ENCODE measurements at regions not wholly inside any gene's neighbourhood (a gene's known extent, or its start where the extent isn't known, plus 50 kb on each side); places are given as distances from the start of the nearest gene placed in this dataset.

DNA sequence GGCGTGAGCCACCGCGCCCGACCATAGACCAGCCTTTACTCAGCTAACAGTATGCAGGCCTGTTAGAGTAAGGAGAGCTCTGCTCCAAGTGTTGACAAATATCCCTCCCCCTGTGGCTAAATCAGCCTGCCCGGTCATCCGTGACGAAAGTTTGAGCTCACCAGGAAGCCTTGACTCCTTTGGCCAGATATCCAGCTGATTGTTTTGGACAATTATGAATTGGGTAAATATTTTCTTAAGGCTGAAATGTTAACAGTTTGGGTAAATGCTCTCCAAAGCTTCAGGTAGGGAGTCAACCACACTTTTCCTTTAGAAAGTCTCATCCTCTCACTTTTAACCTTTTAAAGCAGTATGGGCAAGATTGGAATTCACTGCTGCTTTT, 157.9 kb downstream of the PAWR start:
- TF ChIP-seq, protein P1, sequence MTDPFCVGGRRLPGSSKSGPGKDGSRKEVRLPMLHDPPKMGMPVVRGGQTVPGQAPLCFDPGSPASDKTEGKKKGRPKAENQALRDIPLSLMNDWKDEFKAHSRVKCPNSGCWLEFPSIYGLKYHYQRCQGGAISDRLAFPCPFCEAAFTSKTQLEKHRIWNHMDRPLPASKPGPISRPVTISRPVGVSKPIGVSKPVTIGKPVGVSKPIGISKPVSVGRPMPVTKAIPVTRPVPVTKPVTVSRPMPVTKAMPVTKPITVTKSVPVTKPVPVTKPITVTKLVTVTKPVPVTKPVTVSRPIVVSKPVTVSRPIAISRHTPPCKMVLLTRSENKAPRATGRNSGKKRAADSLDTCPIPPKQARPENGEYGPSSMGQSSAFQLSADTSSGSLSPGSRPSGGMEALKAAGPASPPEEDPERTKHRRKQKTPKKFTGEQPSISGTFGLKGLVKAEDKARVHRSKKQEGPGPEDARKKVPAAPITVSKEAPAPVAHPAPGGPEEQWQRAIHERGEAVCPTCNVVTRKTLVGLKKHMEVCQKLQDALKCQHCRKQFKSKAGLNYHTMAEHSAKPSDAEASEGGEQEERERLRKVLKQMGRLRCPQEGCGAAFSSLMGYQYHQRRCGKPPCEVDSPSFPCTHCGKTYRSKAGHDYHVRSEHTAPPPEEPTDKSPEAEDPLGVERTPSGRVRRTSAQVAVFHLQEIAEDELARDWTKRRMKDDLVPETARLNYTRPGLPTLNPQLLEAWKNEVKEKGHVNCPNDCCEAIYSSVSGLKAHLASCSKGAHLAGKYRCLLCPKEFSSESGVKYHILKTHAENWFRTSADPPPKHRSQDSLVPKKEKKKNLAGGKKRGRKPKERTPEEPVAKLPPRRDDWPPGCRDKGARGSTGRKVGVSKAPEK (CRISPR knock-in tag; IDR thresholded peaks at IDR 0.05; ENCODE audit: borderline replicate concordance): no peak
- TF ChIP-seq CEBPB (IDR thresholded peaks at IDR 0.05; ENCODE audit: borderline replicate concordance, low read depth, low read length) (no peak), POLR2A (IDR thresholded peaks at IDR 0.05; ENCODE audit: insufficient read depth in 1 of 2, low read depth in 2 of 2, low read length in 2 of 2) (no peak), NFYB (CRISPR knock-in tag; IDR thresholded peaks at IDR 0.05) (no peak), ZNF510 (CRISPR knock-in tag; IDR thresholded peaks at IDR 0.05; ENCODE audit: low read depth) (no peak)
- TF ChIP-seq, protein P2, sequence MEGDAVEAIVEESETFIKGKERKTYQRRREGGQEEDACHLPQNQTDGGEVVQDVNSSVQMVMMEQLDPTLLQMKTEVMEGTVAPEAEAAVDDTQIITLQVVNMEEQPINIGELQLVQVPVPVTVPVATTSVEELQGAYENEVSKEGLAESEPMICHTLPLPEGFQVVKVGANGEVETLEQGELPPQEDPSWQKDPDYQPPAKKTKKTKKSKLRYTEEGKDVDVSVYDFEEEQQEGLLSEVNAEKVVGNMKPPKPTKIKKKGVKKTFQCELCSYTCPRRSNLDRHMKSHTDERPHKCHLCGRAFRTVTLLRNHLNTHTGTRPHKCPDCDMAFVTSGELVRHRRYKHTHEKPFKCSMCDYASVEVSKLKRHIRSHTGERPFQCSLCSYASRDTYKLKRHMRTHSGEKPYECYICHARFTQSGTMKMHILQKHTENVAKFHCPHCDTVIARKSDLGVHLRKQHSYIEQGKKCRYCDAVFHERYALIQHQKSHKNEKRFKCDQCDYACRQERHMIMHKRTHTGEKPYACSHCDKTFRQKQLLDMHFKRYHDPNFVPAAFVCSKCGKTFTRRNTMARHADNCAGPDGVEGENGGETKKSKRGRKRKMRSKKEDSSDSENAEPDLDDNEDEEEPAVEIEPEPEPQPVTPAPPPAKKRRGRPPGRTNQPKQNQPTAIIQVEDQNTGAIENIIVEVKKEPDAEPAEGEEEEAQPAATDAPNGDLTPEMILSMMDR (CRISPR knock-in tag; IDR thresholded peaks at IDR 0.05): no peak
- TF ChIP-seq, protein P3, sequence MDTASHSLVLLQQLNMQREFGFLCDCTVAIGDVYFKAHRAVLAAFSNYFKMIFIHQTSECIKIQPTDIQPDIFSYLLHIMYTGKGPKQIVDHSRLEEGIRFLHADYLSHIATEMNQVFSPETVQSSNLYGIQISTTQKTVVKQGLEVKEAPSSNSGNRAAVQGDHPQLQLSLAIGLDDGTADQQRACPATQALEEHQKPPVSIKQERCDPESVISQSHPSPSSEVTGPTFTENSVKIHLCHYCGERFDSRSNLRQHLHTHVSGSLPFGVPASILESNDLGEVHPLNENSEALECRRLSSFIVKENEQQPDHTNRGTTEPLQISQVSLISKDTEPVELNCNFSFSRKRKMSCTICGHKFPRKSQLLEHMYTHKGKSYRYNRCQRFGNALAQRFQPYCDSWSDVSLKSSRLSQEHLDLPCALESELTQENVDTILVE (CRISPR knock-in tag; IDR thresholded peaks at IDR 0.05): no peak
- TF ChIP-seq, protein P4, sequence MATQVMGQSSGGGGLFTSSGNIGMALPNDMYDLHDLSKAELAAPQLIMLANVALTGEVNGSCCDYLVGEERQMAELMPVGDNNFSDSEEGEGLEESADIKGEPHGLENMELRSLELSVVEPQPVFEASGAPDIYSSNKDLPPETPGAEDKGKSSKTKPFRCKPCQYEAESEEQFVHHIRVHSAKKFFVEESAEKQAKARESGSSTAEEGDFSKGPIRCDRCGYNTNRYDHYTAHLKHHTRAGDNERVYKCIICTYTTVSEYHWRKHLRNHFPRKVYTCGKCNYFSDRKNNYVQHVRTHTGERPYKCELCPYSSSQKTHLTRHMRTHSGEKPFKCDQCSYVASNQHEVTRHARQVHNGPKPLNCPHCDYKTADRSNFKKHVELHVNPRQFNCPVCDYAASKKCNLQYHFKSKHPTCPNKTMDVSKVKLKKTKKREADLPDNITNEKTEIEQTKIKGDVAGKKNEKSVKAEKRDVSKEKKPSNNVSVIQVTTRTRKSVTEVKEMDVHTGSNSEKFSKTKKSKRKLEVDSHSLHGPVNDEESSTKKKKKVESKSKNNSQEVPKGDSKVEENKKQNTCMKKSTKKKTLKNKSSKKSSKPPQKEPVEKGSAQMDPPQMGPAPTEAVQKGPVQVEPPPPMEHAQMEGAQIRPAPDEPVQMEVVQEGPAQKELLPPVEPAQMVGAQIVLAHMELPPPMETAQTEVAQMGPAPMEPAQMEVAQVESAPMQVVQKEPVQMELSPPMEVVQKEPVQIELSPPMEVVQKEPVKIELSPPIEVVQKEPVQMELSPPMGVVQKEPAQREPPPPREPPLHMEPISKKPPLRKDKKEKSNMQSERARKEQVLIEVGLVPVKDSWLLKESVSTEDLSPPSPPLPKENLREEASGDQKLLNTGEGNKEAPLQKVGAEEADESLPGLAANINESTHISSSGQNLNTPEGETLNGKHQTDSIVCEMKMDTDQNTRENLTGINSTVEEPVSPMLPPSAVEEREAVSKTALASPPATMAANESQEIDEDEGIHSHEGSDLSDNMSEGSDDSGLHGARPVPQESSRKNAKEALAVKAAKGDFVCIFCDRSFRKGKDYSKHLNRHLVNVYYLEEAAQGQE (IDR thresholded peaks at IDR 0.05; ENCODE audit: borderline replicate concordance in 1 of 2, low read depth in 1 of 2, low read length in 2 of 2): no peak

Data from HepG2 (cell line).